ENCODE measurements at regions not wholly inside any gene's neighbourhood (a gene's known extent, or its start where the extent isn't known, plus 50 kb on each side); places are given as distances from the start of the nearest gene placed in this dataset.

DNA sequence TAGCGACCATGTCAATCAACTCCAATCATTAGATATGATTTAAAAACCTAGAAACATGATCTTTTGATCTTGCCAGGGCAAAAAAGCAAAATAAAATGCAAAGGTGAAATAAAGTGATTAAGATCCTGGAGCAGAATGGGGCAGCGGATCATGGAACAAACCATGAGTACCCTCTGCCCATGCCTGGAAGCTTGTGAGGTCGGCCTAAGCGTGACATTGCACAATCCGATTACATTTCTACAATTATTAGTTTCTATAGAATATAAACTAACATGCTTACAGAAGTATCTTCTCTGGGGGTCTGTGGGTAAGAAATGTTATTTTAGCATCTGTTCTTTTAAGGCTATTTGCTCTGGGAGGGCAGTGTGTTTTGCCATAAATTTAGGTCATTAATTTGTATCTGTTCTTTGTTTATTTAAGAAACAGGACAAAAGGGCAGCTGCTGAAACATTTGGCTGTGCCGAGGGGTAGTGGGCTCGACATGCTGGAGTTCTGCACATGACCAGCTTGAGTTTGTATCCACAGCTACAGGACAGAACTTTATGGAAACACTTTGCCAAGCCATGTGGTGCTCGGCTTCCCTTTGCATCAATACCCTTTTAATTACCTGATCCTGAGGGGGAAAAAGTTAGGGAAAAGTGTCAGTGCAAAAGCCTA lies 55.9 kb downstream of the ZBTB18 start:
- H3K4me3 ChIP-seq (ENCODE audit: low read length) = no peak overlapping the region
- H3K36me3 ChIP-seq (ENCODE audit: insufficient read depth, low read depth, low read length) = no peaks in the 10 kb centered on the region
- no peaks in the 10 kb centered on the region for H3K9me3 ChIP-seq (ENCODE audit: insufficient read depth, low read depth, low read length)
- no peak overlapping the region for H3K27ac ChIP-seq (ENCODE audit: low read length)
- no peaks in the 10 kb centered on the region for H3K27me3 ChIP-seq (ENCODE audit: insufficient read depth, low read length)
- no peak overlapping the region for H3K9ac ChIP-seq (ENCODE audit: low read depth, low read length)
- H3K4me1 ChIP-seq (ENCODE audit: insufficient read depth, low read length) = no peaks in the 10 kb centered on the region; the same call in 1 of the 2 replicates

DNA sequence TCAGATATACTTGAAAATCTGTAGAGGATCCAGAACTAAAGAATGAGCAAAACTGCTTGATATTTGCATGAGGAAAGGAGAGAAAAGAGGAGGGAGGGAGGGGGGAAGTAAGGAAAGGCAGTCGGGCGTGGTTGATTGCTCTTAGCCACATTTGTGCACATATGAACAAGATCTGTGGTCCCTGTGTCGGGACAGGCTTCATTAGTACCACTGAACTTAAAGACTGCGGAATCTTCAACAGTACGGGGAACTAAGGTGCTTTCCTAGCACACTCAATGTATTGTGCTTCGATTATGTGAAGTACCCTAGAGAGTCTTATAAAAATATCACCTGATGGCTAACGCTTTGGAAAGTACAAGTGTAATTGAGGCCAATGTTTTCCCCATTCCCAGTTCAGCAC lies 59.9 kb downstream of the ZBTB18 start:
- peaks cover 5% of the 10 kb centered on the region for H3K4me1 ChIP-seq (ENCODE audit: insufficient read depth, low read length)
- H3K27me3 ChIP-seq (ENCODE audit: insufficient read depth, low read length) = no peaks in the 10 kb centered on the region
- H3K9ac ChIP-seq (ENCODE audit: low read depth, low read length) = no peak overlapping the region
- H3K9me3 ChIP-seq (ENCODE audit: insufficient read depth, low read depth, low read length) = no peaks in the 10 kb centered on the region
- H3K4me3 ChIP-seq (ENCODE audit: low read length) = no peak overlapping the region
- H3K36me3 ChIP-seq (ENCODE audit: insufficient read depth, low read depth, low read length) = no peaks in the 10 kb centered on the region
- no peak overlapping the region for H3K27ac ChIP-seq (ENCODE audit: low read length)

DNA sequence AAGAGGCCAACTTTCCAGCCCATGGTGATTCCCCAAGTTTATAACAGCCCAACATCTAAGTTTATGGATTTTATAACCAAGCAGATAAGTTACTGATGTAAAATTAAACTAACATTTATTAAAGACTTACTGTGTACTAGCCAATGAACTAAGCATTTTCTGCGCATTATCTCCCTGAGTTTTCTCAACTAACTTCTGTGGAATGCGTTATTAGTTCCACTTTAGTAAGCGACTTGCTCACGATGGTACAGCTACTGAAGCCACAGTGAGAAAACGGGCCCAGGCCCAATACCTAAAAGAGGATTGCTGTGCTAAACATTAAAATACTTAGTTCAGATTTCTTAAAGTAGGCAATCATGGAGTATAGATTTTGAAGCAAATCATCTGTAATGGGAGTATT lies 61.0 kb downstream of the ZBTB18 start:
- Histone ChIP-seq H3K9me3 (ENCODE audit: insufficient read depth, low read depth, low read length) (no peaks in the 10 kb centered on the region), H3K27me3 (ENCODE audit: insufficient read depth, low read length) (no peaks in the 10 kb centered on the region), H3K36me3 (ENCODE audit: insufficient read depth, low read depth, low read length) (no peaks in the 10 kb centered on the region), H3K4me1 (ENCODE audit: insufficient read depth, low read length) (peaks cover 5% of the 10 kb centered on the region), H3K4me3 (ENCODE audit: low read length) (no peak overlapping the region), H3K9ac (ENCODE audit: low read depth, low read length) (no peak overlapping the region), H3K27ac (ENCODE audit: low read length) (no peak overlapping the region)

DNA sequence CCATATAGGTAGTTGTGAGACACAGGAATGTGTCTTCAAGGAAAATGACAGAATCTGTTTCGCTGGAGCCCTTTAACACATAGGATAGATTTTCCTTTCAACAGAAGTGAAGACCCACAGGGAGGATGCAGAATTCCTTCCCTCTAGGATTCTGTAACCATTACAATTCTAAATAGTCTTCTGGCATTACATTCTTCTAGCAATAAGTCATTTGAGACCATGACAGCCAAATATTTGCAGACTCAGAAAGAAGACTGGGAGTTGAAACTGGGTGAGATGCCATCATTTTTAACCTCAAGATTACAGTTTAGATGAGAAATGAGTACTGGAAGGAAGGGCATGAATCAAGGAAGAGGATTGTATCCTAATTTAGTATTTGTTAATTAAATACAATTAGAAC lies 61.6 kb downstream of the ZBTB18 start:
- H3K36me3 ChIP-seq (ENCODE audit: insufficient read depth, low read depth, low read length) = no peaks in the 10 kb centered on the region
- no peak overlapping the region for H3K9ac ChIP-seq (ENCODE audit: low read depth, low read length)
- H3K4me3 ChIP-seq (ENCODE audit: low read length) = no peak overlapping the region
- no peaks in the 10 kb centered on the region for H3K27me3 ChIP-seq (ENCODE audit: insufficient read depth, low read length)
- peaks cover 5% of the 10 kb centered on the region for H3K4me1 ChIP-seq (ENCODE audit: insufficient read depth, low read length)
- H3K27ac ChIP-seq (ENCODE audit: low read length) = no peak overlapping the region
- H3K9me3 ChIP-seq (ENCODE audit: insufficient read depth, low read depth, low read length) = no peaks in the 10 kb centered on the region

GRCh38 chr1:244113532-244114320 lies 62.6 kb downstream of the ZBTB18 start:
- H3K9me3 ChIP-seq (ENCODE audit: insufficient read depth, low read depth, low read length) = no peaks in the 10 kb centered on the region
- H3K4me1 ChIP-seq (ENCODE audit: insufficient read depth, low read length) = peaks cover 5% of the 10 kb centered on the region
- no peak overlapping the region for H3K27ac ChIP-seq (ENCODE audit: low read length)
- H3K4me3 ChIP-seq (ENCODE audit: low read length) = no peak overlapping the region
- no peak overlapping the region for H3K9ac ChIP-seq (ENCODE audit: low read depth, low read length)
- H3K27me3 ChIP-seq (ENCODE audit: insufficient read depth, low read length) = no peaks in the 10 kb centered on the region
- H3K36me3 ChIP-seq (ENCODE audit: insufficient read depth, low read depth, low read length) = no peaks in the 10 kb centered on the region

DNA sequence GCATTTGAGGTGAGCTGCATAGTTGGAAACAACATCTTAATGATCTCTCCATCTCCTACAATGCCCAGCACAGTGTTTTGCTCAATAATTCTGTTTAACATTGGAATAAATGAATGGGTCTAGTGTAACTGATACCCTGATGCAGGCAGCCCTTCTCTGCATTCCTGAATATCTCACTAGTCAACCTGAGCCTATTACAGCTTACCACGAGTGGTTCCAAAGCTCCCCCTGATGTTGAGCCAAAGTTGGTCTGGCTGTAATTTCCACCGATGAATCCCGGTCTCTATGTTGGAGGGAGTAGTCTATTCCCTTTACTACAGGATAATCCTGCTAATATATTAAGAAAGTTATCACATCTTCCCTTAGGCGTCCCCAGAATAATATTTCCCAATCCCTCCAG lies 63.8 kb downstream of the ZBTB18 start:
- H3K9ac ChIP-seq (ENCODE audit: low read depth, low read length) = no peak overlapping the region
- no peaks in the 10 kb centered on the region for H3K9me3 ChIP-seq (ENCODE audit: insufficient read depth, low read depth, low read length)
- peaks cover 5% of the 10 kb centered on the region for H3K4me1 ChIP-seq (ENCODE audit: insufficient read depth, low read length)
- H3K36me3 ChIP-seq (ENCODE audit: insufficient read depth, low read depth, low read length) = no peaks in the 10 kb centered on the region
- no peak overlapping the region for H3K27ac ChIP-seq (ENCODE audit: low read length)
- no peaks in the 10 kb centered on the region for H3K27me3 ChIP-seq (ENCODE audit: insufficient read depth, low read length)
- no peak overlapping the region for H3K4me3 ChIP-seq (ENCODE audit: low read length)

- Histone ChIP-seq H3K4me1 (ENCODE audit: insufficient read depth, low read length) (peaks cover 5% of the 10 kb centered on the region; the same call in 1 of the 2 replicates), H3K9me3 (ENCODE audit: insufficient read depth, low read depth, low read length) (no peaks in the 10 kb centered on the region), H3K9ac (ENCODE audit: low read depth, low read length) (no peak overlapping the region), H3K27me3 (ENCODE audit: insufficient read depth, low read length) (no peaks in the 10 kb centered on the region), H3K36me3 (ENCODE audit: insufficient read depth, low read depth, low read length) (no peaks in the 10 kb centered on the region), H3K4me3 (ENCODE audit: low read length) (no peak overlapping the region), H3K27ac (ENCODE audit: low read length) (no peak overlapping the region)
Observed at GRCh38 chr1:244116946-244117345, 65.9 kb downstream of the ZBTB18 start.

GRCh38 chr1:244118109-244118761 lies 67.2 kb downstream of the ZBTB18 start:
- Histone ChIP-seq H3K27ac (ENCODE audit: low read length) (no peak overlapping the region), H3K9me3 (ENCODE audit: insufficient read depth, low read depth, low read length) (no peaks in the 10 kb centered on the region), H3K4me1 (ENCODE audit: insufficient read depth, low read length) (peaks cover 6% of the 10 kb centered on the region; the same call in 1 of the 2 replicates), H3K27me3 (ENCODE audit: insufficient read depth, low read length) (no peaks in the 10 kb centered on the region), H3K36me3 (ENCODE audit: insufficient read depth, low read depth, low read length) (no peaks in the 10 kb centered on the region), H3K9ac (ENCODE audit: low read depth, low read length) (no peak overlapping the region), H3K4me3 (ENCODE audit: low read length) (no peak overlapping the region)

DNA sequence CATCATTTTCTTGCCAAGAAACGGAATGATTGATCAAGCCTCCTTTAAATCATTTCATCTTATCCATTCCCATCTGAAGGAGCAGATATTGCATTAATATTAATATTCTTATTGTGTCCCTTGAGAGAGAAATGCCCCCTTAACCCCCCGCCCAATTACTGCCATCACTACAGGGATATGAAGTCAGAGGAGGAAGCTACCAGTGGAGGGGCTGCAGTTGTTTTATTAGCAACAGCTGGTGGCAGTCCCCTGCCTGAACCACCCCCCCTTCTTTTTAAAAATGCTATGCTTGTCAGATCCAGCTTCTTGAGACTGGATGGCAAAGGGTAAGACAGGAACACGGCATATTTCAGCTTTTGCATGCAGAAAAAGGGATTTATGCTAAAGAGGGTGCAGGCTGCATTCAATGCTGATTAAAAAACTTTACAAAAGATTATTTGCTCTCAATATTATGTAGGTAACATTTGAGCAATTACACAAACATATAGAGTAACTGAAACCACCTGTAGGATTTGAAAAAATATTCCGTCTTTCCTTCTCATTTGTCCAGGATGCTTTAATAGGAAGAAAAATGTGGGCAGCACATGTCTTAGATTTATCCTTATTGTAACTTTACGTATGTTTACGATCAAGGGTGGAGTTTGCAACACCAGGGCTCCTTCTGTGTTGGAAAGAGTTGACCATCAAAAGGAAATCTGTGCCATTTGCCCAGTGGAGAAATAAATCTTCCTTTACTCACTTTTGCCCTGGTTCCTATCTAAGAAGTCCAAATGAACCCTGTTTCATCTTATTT lies 77.7 kb downstream of the ZBTB18 start:
- Histone ChIP-seq H3K36me3 (ENCODE audit: insufficient read depth, low read depth, low read length) (no peaks in the 10 kb centered on the region), H3K27me3 (ENCODE audit: insufficient read depth, low read length) (no peaks in the 10 kb centered on the region), H3K4me3 (ENCODE audit: low read length) (no peak overlapping the region), H3K9ac (ENCODE audit: low read depth, low read length) (no peak overlapping the region), H3K4me1 (ENCODE audit: insufficient read depth, low read length) (0 out of 2 replicates have a peak, but pooled peaks cover 10% of the 10 kb centered on the region), H3K9me3 (ENCODE audit: insufficient read depth, low read depth, low read length) (no peaks in the 10 kb centered on the region), H3K27ac (ENCODE audit: low read length) (no peak overlapping the region)

DNA sequence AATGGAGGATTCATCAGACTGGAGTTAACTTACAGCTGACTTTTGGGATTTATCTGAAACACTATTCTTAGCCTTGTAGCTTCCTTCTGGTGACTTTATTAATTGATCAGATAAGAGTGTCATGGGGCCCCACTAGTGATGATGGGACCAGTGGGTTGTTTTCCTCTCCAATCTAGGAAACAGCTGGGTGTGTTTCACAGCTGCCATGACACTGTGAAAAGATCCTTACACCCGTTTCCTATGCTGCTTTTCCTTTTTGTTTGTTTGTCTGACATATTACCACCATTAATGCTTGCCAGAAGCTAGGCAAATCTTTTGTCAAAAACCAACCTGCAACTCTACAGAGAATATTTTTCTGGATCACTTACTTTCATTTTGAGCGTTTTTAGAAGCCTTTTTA lies 86.2 kb downstream of the ZBTB18 start:
- Histone ChIP-seq H3K4me3 (ENCODE audit: low read length) (no peak overlapping the region), H3K9ac (ENCODE audit: low read depth, low read length) (no peak overlapping the region), H3K27me3 (ENCODE audit: insufficient read depth, low read length) (no peaks in the 10 kb centered on the region), H3K36me3 (ENCODE audit: insufficient read depth, low read depth, low read length) (no peaks in the 10 kb centered on the region), H3K27ac (ENCODE audit: low read length) (no peak overlapping the region), H3K9me3 (ENCODE audit: insufficient read depth, low read depth, low read length) (no peaks in the 10 kb centered on the region), H3K4me1 (ENCODE audit: insufficient read depth, low read length) (no peaks in the 10 kb centered on the region)

GRCh38 chr1:244137725-244138124 lies 86.6 kb downstream of the ZBTB18 start:
- H3K4me1 ChIP-seq (ENCODE audit: insufficient read depth, low read length) = no peaks in the 10 kb centered on the region
- no peak overlapping the region for H3K9ac ChIP-seq (ENCODE audit: low read depth, low read length)
- H3K27me3 ChIP-seq (ENCODE audit: insufficient read depth, low read length) = no peaks in the 10 kb centered on the region
- no peak overlapping the region for H3K4me3 ChIP-seq (ENCODE audit: low read length)
- no peak overlapping the region for H3K27ac ChIP-seq (ENCODE audit: low read length)
- H3K36me3 ChIP-seq (ENCODE audit: insufficient read depth, low read depth, low read length) = no peaks in the 10 kb centered on the region
- no peaks in the 10 kb centered on the region for H3K9me3 ChIP-seq (ENCODE audit: insufficient read depth, low read depth, low read length)
